ENCODE measurements at regions not wholly inside any gene's neighbourhood (a gene's known extent, or its start where the extent isn't known, plus 50 kb on each side); places are given as distances from the start of the nearest gene placed in this dataset.

- peak in 1 of 7 donors; percentile 10 for DNase-seq
- TF ChIP-seq, protein P1, sequence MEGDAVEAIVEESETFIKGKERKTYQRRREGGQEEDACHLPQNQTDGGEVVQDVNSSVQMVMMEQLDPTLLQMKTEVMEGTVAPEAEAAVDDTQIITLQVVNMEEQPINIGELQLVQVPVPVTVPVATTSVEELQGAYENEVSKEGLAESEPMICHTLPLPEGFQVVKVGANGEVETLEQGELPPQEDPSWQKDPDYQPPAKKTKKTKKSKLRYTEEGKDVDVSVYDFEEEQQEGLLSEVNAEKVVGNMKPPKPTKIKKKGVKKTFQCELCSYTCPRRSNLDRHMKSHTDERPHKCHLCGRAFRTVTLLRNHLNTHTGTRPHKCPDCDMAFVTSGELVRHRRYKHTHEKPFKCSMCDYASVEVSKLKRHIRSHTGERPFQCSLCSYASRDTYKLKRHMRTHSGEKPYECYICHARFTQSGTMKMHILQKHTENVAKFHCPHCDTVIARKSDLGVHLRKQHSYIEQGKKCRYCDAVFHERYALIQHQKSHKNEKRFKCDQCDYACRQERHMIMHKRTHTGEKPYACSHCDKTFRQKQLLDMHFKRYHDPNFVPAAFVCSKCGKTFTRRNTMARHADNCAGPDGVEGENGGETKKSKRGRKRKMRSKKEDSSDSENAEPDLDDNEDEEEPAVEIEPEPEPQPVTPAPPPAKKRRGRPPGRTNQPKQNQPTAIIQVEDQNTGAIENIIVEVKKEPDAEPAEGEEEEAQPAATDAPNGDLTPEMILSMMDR (IDR thresholded peaks at IDR 0.05), result no peak
- no peak for TF ChIP-seq POLR2A (IDR thresholded peaks at IDR 0.05)
- Histone ChIP-seq H3K9me3 (replicated peaks in 1 of 3) (no peaks in the 10 kb centered on the region), H3K36me3 (replicated peaks in 1 of 2) (no peaks in the 10 kb centered on the region), H3K27me3 (no peaks in the 10 kb centered on the region), H3K27ac (no peak overlapping the region), H3K4me3 (no peak overlapping the region), H3K4me1 (replicated peaks in 1 of 2) (no peaks in the 10 kb centered on the region)
- intact Hi-C loops (cut with DNase I), result no loop called here
- 52 to 72% (median 66%) methylated on average over 2 of the region's 2 CpGs for WGBS, 4 donors
Measured at GRCh38 chr3:104952146-104952972, 414.4 kb upstream of the ALCAM start.

DNA sequence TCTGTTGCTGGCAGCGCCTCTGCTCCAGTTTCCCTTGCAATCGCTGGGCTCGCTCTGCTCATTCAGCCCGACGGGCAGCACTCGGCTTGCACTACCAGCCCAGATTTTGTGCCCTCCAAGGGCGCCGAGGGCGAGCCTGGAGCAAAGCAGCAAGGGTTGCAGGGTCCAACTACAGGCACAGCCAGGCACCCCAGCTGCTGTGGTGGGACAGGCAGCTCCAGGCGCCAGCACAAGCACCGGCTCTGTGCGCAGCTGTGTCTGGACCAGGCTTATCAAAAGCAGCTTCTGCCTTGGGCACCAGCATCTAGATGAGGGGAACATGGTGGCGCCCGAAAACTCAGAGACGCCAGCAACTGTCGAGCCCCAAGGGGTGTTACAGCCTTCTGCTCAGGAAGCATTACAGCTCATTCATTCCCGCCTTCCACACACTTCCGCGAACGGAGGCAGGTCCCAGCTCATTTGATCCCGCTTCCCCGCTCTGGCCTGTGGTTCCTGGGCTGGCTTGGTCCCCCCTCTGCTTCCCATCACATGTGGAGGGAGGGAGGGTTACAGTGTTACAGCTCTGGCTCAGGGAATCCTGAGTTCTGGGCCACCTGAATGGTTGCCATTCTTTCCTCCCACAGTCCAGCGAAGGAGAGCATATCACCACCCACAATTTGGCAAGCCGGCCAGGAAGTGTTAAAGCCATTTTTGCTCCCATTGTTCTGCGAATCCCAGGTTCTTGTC, 409.9 kb upstream of the ALCAM start:
- TF ChIP-seq, protein P1 (IDR thresholded peaks at IDR 0.05), result no peak
- TF ChIP-seq POLR2A (IDR thresholded peaks at IDR 0.05), result no peak
- 92 to 97% (median 94%) methylated on average over 17 to 25 of the region's 25 CpGs for WGBS, 4 donors
- Histone ChIP-seq H3K4me3 (no peak overlapping the region), H3K4me1 (replicated peaks in 1 of 2) (no peaks in the 10 kb centered on the region), H3K36me3 (replicated peaks in 1 of 2) (no peaks in the 10 kb centered on the region), H3K27me3 (no peaks in the 10 kb centered on the region), H3K27ac (no peak overlapping the region), H3K9me3 (replicated peaks in 1 of 3) (no peaks in the 10 kb centered on the region)
- intact Hi-C loops (cut with DNase I), result no loop called here
- no peak for DNase-seq

GRCh38 chr3:104960579-104960978, 406.1 kb upstream of the ALCAM start:
- Histone ChIP-seq H3K4me3 (no peak overlapping the region), H3K4me1 (replicated peaks in 1 of 2) (no peaks in the 10 kb centered on the region), H3K27me3 (no peaks in the 10 kb centered on the region), H3K27ac (no peak overlapping the region), H3K36me3 (replicated peaks in 1 of 2) (no peaks in the 10 kb centered on the region), H3K9me3 (replicated peaks in 1 of 3) (no peaks in the 10 kb centered on the region)
- TF ChIP-seq, protein P1 (IDR thresholded peaks at IDR 0.05), result no peak
- no peak for TF ChIP-seq POLR2A (IDR thresholded peaks at IDR 0.05)
- intact Hi-C loops (cut with DNase I), result no loop called here
- WGBS, 4 donors, result 61 to 66% (median 64%) methylated on average over 2 of the region's 2 CpGs
- DNase-seq, result no peak

- Histone ChIP-seq H3K4me1 (replicated peaks in 1 of 2) (no peaks in the 10 kb centered on the region), H3K36me3 (replicated peaks in 1 of 2) (no peaks in the 10 kb centered on the region)
- whole genome bisulfite sequencing, 4 donors, result 25 to 48% (median 42%) methylated on average over 1 of the region's 1 CpG
Measured at GRCh38 chr3:104961851-104962250, 404.9 kb upstream of the ALCAM start.

More at GRCh38 chr3:104961851-104962250, 404.9 kb upstream of the ALCAM start:
- DNase-seq, result no peak
- Histone ChIP-seq H3K27me3 (no peaks in the 10 kb centered on the region), H3K4me3 (no peak overlapping the region), H3K9me3 (replicated peaks in 1 of 3) (no peaks in the 10 kb centered on the region), H3K27ac (no peak overlapping the region)
- TF ChIP-seq, protein P1 (IDR thresholded peaks at IDR 0.05), result no peak
- TF ChIP-seq POLR2A (IDR thresholded peaks at IDR 0.05), result no peak
- intact Hi-C loops (cut with DNase I), result no loop called here
